Activated T-helper 9 cell treated with anti-CD3 and anti-CD28 coated beads, Interleukin-2, amount 50 U/mL, for 16 hours (primary cell): ENCODE measurements at regions not wholly inside any gene's neighbourhood (a gene's known extent, or its start where the extent isn't known, plus 50 kb on each side); places are given as distances from the start of the nearest gene placed in this dataset.
A peak's percentile ranks its signal among the peaks of the same experiment; 100 is the strongest.
"Not testable (repeated sequence)": the region's sequence is repeated elsewhere in the genome, so short reads cannot be mapped to it uniquely, and the experiment has no call there.

Experiments used
- DNase-seq: peaks from one replicate; pipeline ENCODE4 v3.0.0-alpha.2; 2020; ENCODE audit warnings: low read depth

GRCh38 chr1:38609166-38610025, 250.2 kb downstream of the RRAGC start:
- DNase-seq, result no peak

DNA sequence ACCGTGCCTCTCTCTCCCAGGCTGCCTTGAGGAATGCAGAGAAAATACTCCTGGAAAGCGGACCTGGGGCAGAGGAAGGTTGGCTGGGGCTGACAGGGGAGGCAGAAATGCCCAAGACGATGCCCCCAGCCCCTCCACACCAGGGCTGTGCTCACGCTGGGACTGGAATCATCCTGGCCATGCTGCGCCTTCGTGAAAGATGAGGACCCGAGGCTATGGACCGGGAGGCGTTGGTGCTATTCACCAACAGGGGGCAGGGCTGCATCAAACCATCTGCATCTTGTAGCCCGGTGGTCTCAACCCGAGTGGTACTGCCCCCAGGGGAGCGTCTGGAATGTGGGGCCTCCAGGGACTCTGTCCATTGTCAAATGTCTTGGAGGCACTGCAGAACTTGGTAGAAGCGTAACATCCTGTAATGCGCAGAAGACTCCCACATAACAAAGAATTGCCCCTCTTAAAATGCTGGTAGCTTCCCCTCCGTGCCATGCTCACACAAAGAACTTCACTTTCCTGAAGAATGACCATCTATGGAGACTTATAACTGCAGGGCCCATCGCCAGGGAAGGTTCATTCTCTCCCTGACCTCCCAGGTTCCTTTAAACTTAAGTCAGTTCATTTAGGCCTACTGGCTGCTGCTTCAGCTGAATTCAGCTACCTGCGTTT, 251.2 kb downstream of the RRAGC start:
- no peak for DNase-seq

DNA sequence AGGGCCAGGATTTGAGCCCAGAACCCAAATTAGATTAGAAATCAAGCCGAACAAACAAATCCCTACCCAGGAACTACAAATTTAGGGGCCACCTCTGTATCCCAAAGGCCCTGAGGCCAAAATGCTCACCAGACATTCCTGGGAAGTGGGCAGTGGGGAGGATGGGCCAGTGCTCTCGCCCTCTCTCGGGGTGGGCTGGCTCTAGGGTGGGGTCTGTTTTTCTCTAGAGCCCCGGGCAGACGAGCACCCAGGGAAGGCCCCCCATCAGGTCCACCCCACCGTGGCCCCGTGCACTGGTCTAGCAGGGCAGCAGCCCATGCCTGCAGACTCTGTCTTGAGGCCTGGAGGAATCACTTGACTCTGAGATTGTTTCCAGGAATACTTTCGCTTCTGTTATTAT, 252.0 kb downstream of the RRAGC start:
- no peak for DNase-seq

GRCh38 chr1:38605063-38605462, 254.5 kb downstream of the RRAGC start:
- no peak for DNase-seq

GRCh38 chr1:38603907-38604306, 255.7 kb downstream of the RRAGC start:
- DNase-seq, result no peak

DNA sequence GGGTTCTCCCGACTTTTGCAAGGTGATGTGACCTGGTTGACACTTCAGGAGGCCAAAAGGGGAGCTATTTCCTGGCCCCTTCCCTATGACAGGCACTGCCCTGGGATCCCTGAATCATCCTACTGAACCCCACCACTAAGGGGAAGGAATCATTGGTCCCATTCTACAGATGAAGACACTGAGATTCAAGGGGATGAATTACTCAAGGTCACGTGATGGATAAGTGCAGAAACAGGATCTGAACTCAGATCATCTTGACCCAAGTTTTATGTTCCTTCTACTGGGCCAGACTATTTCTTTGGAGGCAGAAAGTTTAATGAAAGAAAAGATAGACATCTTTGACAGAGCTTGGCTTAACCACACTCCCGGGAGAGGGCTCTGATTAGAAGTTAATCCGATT, 258.7 kb downstream of the RRAGC start:
- DNase-seq, result no peak

DNA sequence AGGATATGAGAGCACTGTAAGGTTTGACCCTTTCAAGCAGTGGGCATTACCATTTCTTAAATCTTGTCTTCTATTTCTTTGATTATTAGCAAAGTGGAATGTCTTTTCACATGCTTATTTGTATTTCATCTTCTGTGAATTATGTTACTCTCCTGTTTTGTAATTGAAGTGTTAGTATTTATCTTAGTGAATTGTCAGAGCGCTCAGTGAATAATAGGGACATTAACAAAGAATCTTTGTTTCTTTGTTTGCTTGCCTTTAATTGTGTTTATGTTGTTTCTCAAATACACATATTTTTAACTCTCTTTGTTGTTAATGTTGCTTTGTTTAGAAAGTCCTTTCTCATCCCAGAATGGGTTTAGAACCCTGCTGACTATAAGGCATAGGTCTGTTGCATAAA, 259.3 kb downstream of the RRAGC start:
- no peak for DNase-seq

DNA sequence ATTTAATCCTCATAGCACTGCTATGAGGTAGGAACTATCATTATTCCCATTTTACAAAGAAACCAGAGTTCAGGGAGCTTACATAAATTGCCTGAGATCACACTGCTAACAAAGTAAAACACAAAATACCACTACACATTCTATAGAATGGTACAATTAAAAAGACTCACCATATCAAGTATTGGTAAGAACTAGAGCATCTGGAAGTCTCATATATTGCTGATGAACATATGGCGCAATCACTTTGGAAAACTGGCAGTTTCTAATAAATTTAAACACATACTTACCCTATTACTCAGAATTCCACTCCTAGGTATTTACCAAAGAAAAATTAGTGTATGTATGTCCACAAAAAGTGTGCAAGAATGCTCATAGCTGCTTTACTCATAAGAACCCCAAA, 261.5 kb downstream of the RRAGC start:
- DNase-seq, result no peak

DNA sequence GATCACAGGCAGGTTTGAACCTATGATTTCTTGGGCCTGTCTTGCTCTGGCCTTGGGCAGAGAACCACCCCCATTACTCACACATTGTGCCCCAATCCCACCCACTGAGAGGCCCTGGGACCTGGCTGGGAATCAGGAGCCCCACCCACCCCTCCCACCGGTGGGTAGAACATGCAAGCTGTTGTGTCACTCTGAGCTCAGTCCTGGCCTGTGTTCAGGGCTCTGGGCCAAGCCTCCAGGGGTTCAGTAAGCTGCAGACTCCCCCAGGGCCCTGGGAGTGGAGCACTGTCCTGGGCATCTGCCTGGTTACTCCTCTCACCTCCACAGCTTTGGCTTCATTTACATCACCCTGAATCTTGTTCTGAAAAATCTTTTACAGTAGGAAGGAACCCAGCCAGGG, 270.5 kb downstream of the RRAGC start:
- no peak for DNase-seq

DNA sequence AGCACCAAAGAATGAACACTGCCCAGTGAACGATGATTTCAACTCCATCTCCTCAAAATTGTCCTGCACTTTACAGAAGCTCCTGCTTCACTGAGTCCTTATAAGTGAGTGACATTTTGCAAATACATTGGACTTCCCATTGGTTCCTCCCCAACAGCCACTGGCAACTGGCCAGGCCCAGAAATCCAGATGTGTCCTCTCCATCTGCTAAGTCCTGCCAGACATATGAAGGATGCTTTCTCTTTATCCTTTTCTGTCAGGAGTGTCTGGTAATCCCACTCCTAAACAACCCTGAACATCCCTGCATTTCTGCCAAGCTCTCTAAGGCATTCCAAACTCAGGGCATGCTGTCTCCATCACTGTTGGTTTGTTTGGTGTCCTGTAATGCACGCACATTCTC, 271.8 kb downstream of the RRAGC start:
- DNase-seq, result no peak

DNA sequence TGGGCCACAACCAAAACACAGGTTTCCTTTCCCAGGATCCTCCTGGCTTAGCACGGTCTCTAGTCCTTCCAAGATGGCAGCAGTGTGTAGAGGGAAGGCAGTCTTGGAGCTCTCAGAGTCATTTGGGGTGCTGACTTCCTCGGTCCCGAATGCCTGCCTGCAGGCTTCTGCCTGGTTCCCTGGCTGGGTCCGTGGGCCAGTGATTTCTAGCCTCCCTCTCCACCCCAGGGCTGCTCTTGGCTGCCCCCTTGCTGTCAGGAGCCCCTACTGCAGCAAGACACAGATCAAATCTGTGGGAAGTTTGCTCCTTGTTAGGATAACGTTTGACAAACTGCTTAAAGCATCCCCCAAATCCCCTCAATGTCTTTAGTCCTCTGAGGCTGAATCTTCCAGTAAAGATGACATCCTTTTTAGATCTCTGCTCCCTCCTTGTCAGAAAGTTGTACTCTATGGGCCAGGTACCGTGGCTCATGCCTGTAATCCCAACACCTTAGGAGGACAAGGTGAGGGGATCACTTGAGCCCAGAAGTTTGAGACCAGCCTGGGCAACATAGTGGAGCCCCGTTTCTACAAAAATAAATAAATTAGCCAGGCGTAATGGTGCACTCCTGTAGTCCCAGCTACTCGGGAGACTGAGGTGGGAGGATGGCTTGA, 272.5 kb downstream of the RRAGC start:
- peak; percentile 4 for DNase-seq

DNA sequence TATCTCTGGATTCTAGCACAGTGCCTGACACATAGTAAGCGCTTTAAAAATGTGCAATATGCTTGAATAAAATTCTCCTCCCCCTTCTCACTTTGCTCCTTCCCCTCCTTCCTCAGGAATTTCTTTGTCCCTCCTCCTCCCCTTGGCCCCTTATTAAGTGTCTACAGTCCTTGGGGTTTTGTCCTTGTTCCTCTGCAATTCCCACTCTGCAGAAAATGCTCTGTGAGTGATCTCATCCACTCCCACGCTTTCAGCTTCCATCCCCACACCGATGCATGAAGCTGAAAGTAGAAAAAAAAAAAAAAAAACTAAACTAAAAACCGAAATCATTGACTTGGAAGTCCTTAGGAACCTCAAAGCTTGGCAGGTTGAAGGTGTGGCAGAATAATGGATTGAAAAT, 273.6 kb downstream of the RRAGC start:
- DNase-seq, result no peak

DNA sequence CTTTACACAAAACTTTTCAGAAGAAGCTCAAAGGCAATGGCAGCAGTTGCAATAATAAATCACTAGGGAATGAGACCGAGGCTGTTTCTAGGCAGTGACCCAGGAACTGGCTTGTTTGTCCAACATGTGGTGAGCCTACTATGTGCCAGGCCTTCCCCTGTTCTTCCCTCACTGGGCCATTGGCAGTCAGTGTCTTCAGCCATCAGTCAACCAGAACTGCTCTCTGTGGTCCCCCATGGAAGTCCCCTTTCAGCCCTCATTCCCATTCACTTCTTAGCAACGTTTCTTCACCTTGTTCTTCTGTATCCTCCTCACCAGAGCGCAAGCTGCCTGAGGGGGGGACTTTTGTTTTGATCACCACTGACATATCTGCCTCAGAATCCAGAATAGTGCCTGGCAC, 274.1 kb downstream of the RRAGC start:
- no peak for DNase-seq

DNA sequence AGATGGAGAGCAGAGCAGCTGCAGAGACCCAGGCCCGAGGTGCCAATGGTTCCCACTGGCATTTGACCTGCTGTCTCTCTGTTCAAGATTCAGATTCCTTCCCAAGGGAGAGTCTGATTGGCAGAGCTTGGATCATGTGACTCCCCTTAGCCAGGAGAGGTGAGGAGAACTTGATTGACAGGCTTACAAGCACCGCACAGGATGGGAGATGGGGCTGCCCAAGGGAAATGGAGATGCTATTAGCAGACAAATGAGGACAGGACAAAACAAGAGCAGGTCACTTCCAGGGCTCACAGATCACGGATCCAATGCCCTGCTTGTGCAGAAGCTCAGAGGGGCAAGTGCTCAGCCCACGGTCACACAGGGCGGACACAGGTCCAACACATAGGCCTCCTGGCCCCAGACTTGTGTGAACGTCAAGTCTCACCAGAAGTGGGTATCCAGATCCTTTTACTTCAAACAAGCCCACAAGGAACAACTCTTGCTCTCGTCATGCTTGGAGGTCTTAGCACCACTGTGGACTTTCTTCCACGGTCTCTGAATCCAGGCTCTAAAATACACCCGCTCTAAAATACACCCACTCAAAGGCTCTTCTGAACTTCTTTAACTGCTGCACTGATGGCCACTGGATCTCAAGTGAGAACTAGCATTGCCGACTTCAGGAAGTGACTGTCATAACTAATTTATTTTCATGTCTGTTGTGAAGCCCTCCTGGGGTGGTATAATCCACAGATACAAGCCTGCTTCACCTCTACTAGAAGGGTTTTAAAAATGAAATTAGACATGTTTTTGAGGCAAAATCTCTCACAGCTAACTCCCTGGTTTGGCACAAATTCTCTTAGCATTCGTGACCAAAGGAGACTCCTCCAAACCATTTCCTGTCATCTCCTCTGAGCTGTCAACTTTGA, 274.9 kb downstream of the RRAGC start:
- DNase-seq, result no peak

GRCh38 chr1:38583287-38583686, 276.3 kb downstream of the RRAGC start:
- DNase-seq, result not testable (repeated sequence)

GRCh38 chr1:38581396-38581795, 278.2 kb downstream of the RRAGC start:
- DNase-seq, result no peak

GRCh38 chr1:38580594-38580993, 279.0 kb downstream of the RRAGC start:
- DNase-seq, result no peak

- DNase-seq, result no peak
These were observed 280.5 kb downstream of the RRAGC start for GRCh38 chr1:38579056-38579455.

DNA sequence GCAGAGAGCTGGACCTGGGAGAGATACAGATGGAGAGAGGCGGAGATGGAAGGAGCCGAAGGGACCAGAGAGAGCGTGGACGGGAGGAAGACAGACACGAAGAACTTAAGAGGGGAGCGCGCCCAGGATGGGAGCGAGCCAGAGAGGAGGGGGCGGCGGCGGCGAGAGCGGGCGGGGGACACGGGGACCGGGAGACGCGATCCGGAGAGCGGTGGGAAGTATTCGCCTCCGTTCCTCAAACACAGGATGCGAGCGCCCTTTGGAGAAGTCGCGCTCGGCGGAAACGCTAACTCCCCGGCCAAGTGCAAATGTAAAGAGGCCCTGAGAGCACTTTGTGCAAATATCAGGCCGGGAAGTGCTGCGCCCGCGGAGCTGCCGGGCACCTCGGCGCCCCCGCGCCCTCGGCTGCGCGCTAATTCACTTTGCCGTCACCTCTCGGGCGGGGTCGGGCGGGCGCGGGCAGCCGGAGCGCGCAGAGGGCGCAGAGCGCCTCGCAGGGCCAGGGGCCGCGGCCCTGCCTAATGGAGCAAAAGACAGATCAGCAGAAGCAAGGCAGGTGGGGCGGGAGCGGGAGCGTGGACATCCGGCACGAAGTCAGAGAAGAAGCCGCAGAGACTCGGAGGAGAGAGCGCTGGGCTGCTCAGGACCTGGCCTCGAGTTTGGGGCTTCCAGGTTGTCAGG, 281.2 kb downstream of the RRAGC start:
- no peak for DNase-seq

- DNase-seq, result no peak
These were observed 281.7 kb downstream of the RRAGC start for GRCh38 chr1:38577937-38578270.

GRCh38 chr1:38577385-38577784, 282.2 kb downstream of the RRAGC start:
- no peak for DNase-seq

DNA sequence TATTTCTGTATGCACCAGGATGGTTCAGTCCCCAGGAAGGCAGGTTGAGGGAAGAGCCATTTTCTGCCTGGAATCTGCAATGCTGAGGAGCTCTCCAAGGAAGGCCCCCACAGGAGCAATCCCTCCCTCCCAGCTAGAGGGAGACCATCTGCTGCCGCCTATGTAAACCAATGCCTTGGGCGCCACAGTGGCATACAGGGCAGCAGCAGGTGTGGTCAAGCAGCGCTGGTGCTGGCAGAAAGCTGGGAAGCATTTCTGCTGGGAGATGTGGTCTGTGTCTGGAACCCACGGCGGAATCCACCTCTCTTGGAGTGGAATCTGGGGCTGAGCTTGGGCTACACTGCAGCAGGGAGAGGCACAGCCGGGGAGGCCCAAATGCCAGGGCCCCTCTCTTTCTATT, 283.3 kb downstream of the RRAGC start:
- DNase-seq, result no peak
